ENCODE measurements at regions not wholly inside any gene's neighbourhood (a gene's known extent, or its start where the extent isn't known, plus 50 kb on each side); places are given as distances from the start of the nearest gene placed in this dataset.
A peak's percentile ranks its signal among the peaks of the same experiment; 100 is the strongest.

- no peak overlapping the region for H3K4ac ChIP-seq (ENCODE audit: low read length)
- no peaks in the 10 kb centered on the region for H3K4me1 ChIP-seq (ENCODE audit: control insufficient read depth in 2 of 2, insufficient read depth in 1 of 2, low read depth in 1 of 2, low read length in 2 of 2)
- no peak overlapping the region for H4K8ac ChIP-seq (ENCODE audit: low read depth, low read length)
- no peak overlapping the region for H2BK120ac ChIP-seq (ENCODE audit: low read depth, low read length)
- H3K14ac ChIP-seq (ENCODE audit: low read length) = no peak overlapping the region
- no peak overlapping the region for H2AFZ ChIP-seq (ENCODE audit: low read length)
- peaks cover 0 to 2% of the 10 kb centered on the region in 2 donors for H3K9me3 ChIP-seq (replicated peaks in 1 of 2; ENCODE audit: control insufficient read depth in 2 of 2, insufficient read depth in 1 of 2, low read depth in 1 of 2, low read length in 2 of 2)
- H2AK5ac ChIP-seq (ENCODE audit: low read depth, low read length) = no peak overlapping the region
- H3K18ac ChIP-seq (ENCODE audit: low read length) = no peak overlapping the region
- H3K27ac ChIP-seq (replicated peaks; ENCODE audit: low read length) = no peak overlapping the region
- no peak overlapping the region for H4K91ac ChIP-seq (ENCODE audit: low read depth, low read length, poor library complexity)
- H3K79me1 ChIP-seq (ENCODE audit: low read depth, low read length) = no peaks in the 10 kb centered on the region
- no peak overlapping the region for H3K23ac ChIP-seq (ENCODE audit: low read depth, low read length, poor library complexity)
- H3K9ac ChIP-seq (ENCODE audit: low read depth, low read length, poor library complexity) = no peak overlapping the region
- H3K4me3 ChIP-seq (ENCODE audit: low read length in 2 of 2) = no peak overlapping the region
- no peaks in the 10 kb centered on the region for H3K36me3 ChIP-seq (replicated peaks in 1 of 2; ENCODE audit: control insufficient read depth in 2 of 2, insufficient read depth in 2 of 2, low read length in 2 of 2)
- peaks cover 0 to 3% (median 0%) of the 10 kb centered on the region in 3 experiments for H3K27me3 ChIP-seq (ENCODE audit: control insufficient read depth in 3 of 3, insufficient read depth in 3 of 3, low read depth in 1 of 3, low read length in 3 of 3)
- no peak overlapping the region for H2BK15ac ChIP-seq (ENCODE audit: low read length)
- DNase-seq (ENCODE audit: low spot score) = no peak
- WGBS, 2 donors (ENCODE audit: extremely low coverage in 2 of 2, insufficient read length in 2 of 2, insufficient replicate concordance in 1 of 2) = no CpG with 5 or more reads among the region's 3 CpGs
- no peak overlapping the region for H3K4me2 ChIP-seq (ENCODE audit: insufficient read depth, low read length, poor library complexity, severe bottlenecking)
- no peak overlapping the region for H2BK5ac ChIP-seq (ENCODE audit: low read length)
- H2BK12ac ChIP-seq (ENCODE audit: low read length) = no peak overlapping the region
These were observed 242.7 kb downstream of the MYLK4 start for GRCh38 chr6:2508071-2508470.

GRCh38 chr6:2507521-2508037 lies 243.1 kb downstream of the MYLK4 start:
- no peak overlapping the region for H4K91ac ChIP-seq (ENCODE audit: low read depth, low read length, poor library complexity)
- H2BK15ac ChIP-seq (ENCODE audit: low read length) = no peak overlapping the region
- no peaks in the 10 kb centered on the region for H3K4me1 ChIP-seq (ENCODE audit: control insufficient read depth in 2 of 2, insufficient read depth in 1 of 2, low read depth in 1 of 2, low read length in 2 of 2)
- no peak overlapping the region for H4K8ac ChIP-seq (ENCODE audit: low read depth, low read length)
- H3K4ac ChIP-seq (ENCODE audit: low read length) = no peak overlapping the region
- H2BK12ac ChIP-seq (ENCODE audit: low read length) = no peak overlapping the region
- H3K27me3 ChIP-seq (ENCODE audit: control insufficient read depth in 3 of 3, insufficient read depth in 3 of 3, low read depth in 1 of 3, low read length in 3 of 3) = peaks cover 0 to 8% (median 0%) of the 10 kb centered on the region in 3 experiments
- H3K18ac ChIP-seq (ENCODE audit: low read length) = no peak overlapping the region
- no peak overlapping the region for H3K4me3 ChIP-seq (ENCODE audit: low read length in 2 of 2)
- WGBS, 2 donors (ENCODE audit: extremely low coverage in 2 of 2, insufficient read length in 2 of 2, insufficient replicate concordance in 1 of 2) = no CpG with 5 or more reads among the region's 3 CpGs
- H2AK5ac ChIP-seq (ENCODE audit: low read depth, low read length) = no peak overlapping the region
- H3K4me2 ChIP-seq (ENCODE audit: insufficient read depth, low read length, poor library complexity, severe bottlenecking) = no peak overlapping the region
- no peaks in the 10 kb centered on the region for H3K36me3 ChIP-seq (replicated peaks in 1 of 2; ENCODE audit: control insufficient read depth in 2 of 2, insufficient read depth in 2 of 2, low read length in 2 of 2)
- peaks cover 0 to 2% of the 10 kb centered on the region in 2 donors for H3K9me3 ChIP-seq (replicated peaks in 1 of 2; ENCODE audit: control insufficient read depth in 2 of 2, insufficient read depth in 1 of 2, low read depth in 1 of 2, low read length in 2 of 2)
- no peak overlapping the region for H3K14ac ChIP-seq (ENCODE audit: low read length)
- no peaks in the 10 kb centered on the region for H3K79me1 ChIP-seq (ENCODE audit: low read depth, low read length)
- DNase-seq (ENCODE audit: low spot score) = no peak
- no peak overlapping the region for H2BK120ac ChIP-seq (ENCODE audit: low read depth, low read length)
- H2BK5ac ChIP-seq (ENCODE audit: low read length) = no peak overlapping the region
- H3K27ac ChIP-seq (replicated peaks; ENCODE audit: low read length) = no peak overlapping the region
- no peak overlapping the region for H3K23ac ChIP-seq (ENCODE audit: low read depth, low read length, poor library complexity)
- no peak overlapping the region for H3K9ac ChIP-seq (ENCODE audit: low read depth, low read length, poor library complexity)
- no peak overlapping the region for H2AFZ ChIP-seq (ENCODE audit: low read length)

- Histone ChIP-seq H3K4me1 (ENCODE audit: control insufficient read depth in 2 of 2, insufficient read depth in 1 of 2, low read depth in 1 of 2, low read length in 2 of 2) (no peaks in the 10 kb centered on the region), H2BK15ac (ENCODE audit: low read length) (no peak overlapping the region), H2BK12ac (ENCODE audit: low read length) (no peak overlapping the region), H3K23ac (ENCODE audit: low read depth, low read length, poor library complexity) (no peak overlapping the region), H3K79me1 (ENCODE audit: low read depth, low read length) (no peaks in the 10 kb centered on the region), H3K4me3 (ENCODE audit: low read length in 2 of 2) (no peak overlapping the region), H3K4me2 (ENCODE audit: insufficient read depth, low read length, poor library complexity, severe bottlenecking) (no peak overlapping the region), H4K8ac (ENCODE audit: low read depth, low read length) (no peak overlapping the region), H3K18ac (ENCODE audit: low read length) (no peak overlapping the region), H2AK5ac (ENCODE audit: low read depth, low read length) (no peak overlapping the region), H3K9ac (ENCODE audit: low read depth, low read length, poor library complexity) (no peak overlapping the region), H2AFZ (ENCODE audit: low read length) (no peak overlapping the region), H3K4ac (ENCODE audit: low read length) (no peak overlapping the region), H3K9me3 (replicated peaks in 1 of 2; ENCODE audit: control insufficient read depth in 2 of 2, insufficient read depth in 1 of 2, low read depth in 1 of 2, low read length in 2 of 2) (peaks cover 0 to 2% of the 10 kb centered on the region in 2 donors), H2BK120ac (ENCODE audit: low read depth, low read length) (no peak overlapping the region), H3K27me3 (ENCODE audit: control insufficient read depth in 3 of 3, insufficient read depth in 3 of 3, low read depth in 1 of 3, low read length in 3 of 3) (peaks cover 0 to 11% (median 0%) of the 10 kb centered on the region in 3 experiments), H3K36me3 (replicated peaks in 1 of 2; ENCODE audit: control insufficient read depth in 2 of 2, insufficient read depth in 2 of 2, low read length in 2 of 2) (no peaks in the 10 kb centered on the region), H3K27ac (replicated peaks; ENCODE audit: low read length) (no peak overlapping the region), H3K14ac (ENCODE audit: low read length) (no peak overlapping the region), H4K91ac (ENCODE audit: low read depth, low read length, poor library complexity) (no peak overlapping the region), H2BK5ac (ENCODE audit: low read length) (no peak overlapping the region)
- no CpG with 5 or more reads among the region's 2 CpGs for WGBS, 2 donors (ENCODE audit: extremely low coverage in 2 of 2, insufficient read length in 2 of 2, insufficient replicate concordance in 1 of 2)
- no peak for DNase-seq (ENCODE audit: low spot score)
These were observed 243.7 kb downstream of the MYLK4 start for GRCh38 chr6:2507016-2507415.

GRCh38 chr6:2505624-2506023 lies 245.1 kb downstream of the MYLK4 start:
- H2BK120ac ChIP-seq (ENCODE audit: low read depth, low read length) = no peak overlapping the region

More at GRCh38 chr6:2505624-2506023, 245.1 kb downstream of the MYLK4 start:
- no peak overlapping the region for H3K9ac ChIP-seq (ENCODE audit: low read depth, low read length, poor library complexity)
- DNase-seq (ENCODE audit: low spot score) = no peak
- no peak overlapping the region for H4K91ac ChIP-seq (ENCODE audit: low read depth, low read length, poor library complexity)
- H3K4me3 ChIP-seq (ENCODE audit: low read length in 2 of 2) = no peak overlapping the region
- H3K23ac ChIP-seq (ENCODE audit: low read depth, low read length, poor library complexity) = no peak overlapping the region
- H2BK12ac ChIP-seq (ENCODE audit: low read length) = no peak overlapping the region
- no peak overlapping the region for H2BK5ac ChIP-seq (ENCODE audit: low read length)
- no peak overlapping the region for H2AFZ ChIP-seq (ENCODE audit: low read length)
- peak overlapping the region; percentile 58 for H3K18ac ChIP-seq (ENCODE audit: low read length)
- no peak overlapping the region for H3K4ac ChIP-seq (ENCODE audit: low read length)
- no peak overlapping the region for H4K8ac ChIP-seq (ENCODE audit: low read depth, low read length)
- H3K4me1 ChIP-seq (ENCODE audit: control insufficient read depth in 2 of 2, insufficient read depth in 1 of 2, low read depth in 1 of 2, low read length in 2 of 2) = no peaks in the 10 kb centered on the region
- peaks cover 0 to 2% of the 10 kb centered on the region in 2 donors for H3K9me3 ChIP-seq (replicated peaks in 1 of 2; ENCODE audit: control insufficient read depth in 2 of 2, insufficient read depth in 1 of 2, low read depth in 1 of 2, low read length in 2 of 2)
- H3K14ac ChIP-seq (ENCODE audit: low read length) = no peak overlapping the region
- H2BK15ac ChIP-seq (ENCODE audit: low read length) = no peak overlapping the region
- H3K27me3 ChIP-seq (ENCODE audit: control insufficient read depth in 3 of 3, insufficient read depth in 3 of 3, low read depth in 1 of 3, low read length in 3 of 3) = peaks cover 0 to 11% (median 0%) of the 10 kb centered on the region in 3 experiments
- H3K36me3 ChIP-seq (replicated peaks in 1 of 2; ENCODE audit: control insufficient read depth in 2 of 2, insufficient read depth in 2 of 2, low read length in 2 of 2) = no peaks in the 10 kb centered on the region
- no peaks in the 10 kb centered on the region for H3K79me1 ChIP-seq (ENCODE audit: low read depth, low read length)
- H3K27ac ChIP-seq (replicated peaks; ENCODE audit: low read length) = no peak overlapping the region
- WGBS, 2 donors (ENCODE audit: extremely low coverage in 2 of 2, insufficient read length in 2 of 2, insufficient replicate concordance in 1 of 2) = no CpG with 5 or more reads among the region's 9 CpGs
- H2AK5ac ChIP-seq (ENCODE audit: low read depth, low read length) = no peak overlapping the region
- H3K4me2 ChIP-seq (ENCODE audit: insufficient read depth, low read length, poor library complexity, severe bottlenecking) = no peak overlapping the region
